ENCODE measurements at regions not wholly inside any gene's neighbourhood (a gene's known extent, or its start where the extent isn't known, plus 50 kb on each side); places are given as distances from the start of the nearest gene placed in this dataset.

- TF ChIP-seq CTCF (conservative IDR thresholded peaks at IDR 0.05), result no peak
- no peak for TF ChIP-seq EZH2 (IDR thresholded peaks at IDR 0.05; ENCODE audit: low read depth)
These were observed 100.2 kb upstream of the SNTG2 start for GRCh38 chr2:850429-850828.
